ENCODE measurements at regions not wholly inside any gene's neighbourhood (a gene's known extent, or its start where the extent isn't known, plus 50 kb on each side); places are given as distances from the start of the nearest gene placed in this dataset.

DNA sequence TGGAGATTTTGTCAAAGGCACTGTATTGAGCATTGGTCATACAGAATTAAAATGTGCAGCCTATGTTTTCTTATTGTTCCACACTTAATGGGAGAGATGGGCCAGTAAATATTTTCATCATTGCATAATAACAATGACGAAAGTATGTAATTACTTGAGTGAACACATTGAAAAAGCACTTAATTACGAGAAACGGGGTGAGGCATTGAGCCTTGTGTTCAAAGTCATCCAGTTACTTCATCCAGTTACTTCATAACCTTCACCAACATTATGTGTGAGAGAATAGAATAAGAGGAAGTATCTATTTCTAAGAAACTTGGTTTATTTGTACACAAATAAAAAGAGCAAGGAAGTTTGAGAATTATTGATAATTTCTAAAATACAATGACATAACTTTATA, 1427.0 kb downstream of the ADGRL3 start:
- Histone ChIP-seq H2BK20ac (ENCODE audit: low read depth, low read length, poor library complexity, severe bottlenecking) (no peak overlapping the region), H3K4me2 (ENCODE audit: insufficient read depth, insufficient read length, low read length) (no peak overlapping the region), H3K4me1 (ENCODE audit: insufficient read depth, low read length) (no peaks in the 10 kb centered on the region), H3K27me3 (ENCODE audit: insufficient read depth, low read length) (no peaks in the 10 kb centered on the region), H3K4ac (ENCODE audit: low read depth, low read length) (no peak overlapping the region), H4K8ac (replicated peaks; ENCODE audit: insufficient read length, low read depth, low read length) (no peak overlapping the region), H3K9me3 (ENCODE audit: control insufficient read depth, low read depth, low read length) (peaks cover 4% of the 10 kb centered on the region), H2BK12ac (ENCODE audit: insufficient read length, low read depth, low read length) (no peak overlapping the region), H3K18ac (ENCODE audit: insufficient read length, low read depth, low read length) (no peak overlapping the region), H2BK5ac (ENCODE audit: insufficient read length, low read length) (no peak overlapping the region), H4K20me1 (ENCODE audit: control insufficient read depth, insufficient read depth, insufficient read length) (no peaks in the 10 kb centered on the region), H3K9ac (ENCODE audit: extremely low read depth, insufficient read length, low read length) (no peak overlapping the region), H2BK120ac (ENCODE audit: low read depth, low read length, poor library complexity, severe bottlenecking) (no peak overlapping the region), H4K5ac (ENCODE audit: insufficient read length, low read depth, low read length) (no peak overlapping the region), H2AK5ac (ENCODE audit: insufficient read length, low read length) (no peak overlapping the region), H2AFZ (ENCODE audit: low read length) (no peak overlapping the region), H3K23ac (ENCODE audit: insufficient read length, low read depth, low read length) (no peak overlapping the region), H3T11ph (ENCODE audit: low read length) (no peak overlapping the region), H3K23me2 (ENCODE audit: insufficient read length, low read depth, low read length, poor library complexity, severe bottlenecking) (no peaks in the 10 kb centered on the region), H3K79me1 (ENCODE audit: insufficient read depth, low read depth, low read length, poor library complexity, severe bottlenecking) (no peaks in the 10 kb centered on the region), H3K27ac (ENCODE audit: insufficient read length, low read depth, low read length) (no peak overlapping the region), H3K56ac (ENCODE audit: insufficient read length, low read depth, low read length) (no peak overlapping the region), H4K91ac (ENCODE audit: insufficient read length, low read depth, low read length) (no peak overlapping the region), H3K14ac (ENCODE audit: insufficient read depth, low read length) (no peak overlapping the region), H3K79me2 (ENCODE audit: insufficient read depth, low read length) (no peaks in the 10 kb centered on the region), H2BK15ac (ENCODE audit: low read depth, low read length) (no peak overlapping the region)
- H3K27me3 Mint-ChIP-seq (ENCODE audit: low read depth): no peaks in the 10 kb centered on the region
- no peaks in the 10 kb centered on the region for H3K4me1 Mint-ChIP-seq
- H3K36me3 Mint-ChIP-seq (ENCODE audit: insufficient read depth in 1 of 3, low read depth in 3 of 3): peaks cover 0 to 4% (median 3%) of the 10 kb centered on the region in 3 experiments; a peak in 3 of 7 replicates
- no peak overlapping the region for H3K4me3 Mint-ChIP-seq
- no peak overlapping the region for H3K27ac Mint-ChIP-seq
- no peak for DNase-seq
- WGBS (ENCODE audit: extremely low coverage, insufficient read length, low lambda C conversion rate): no CpG with 5 or more reads among the region's 3 CpGs
- TF ChIP-seq, protein P1, sequence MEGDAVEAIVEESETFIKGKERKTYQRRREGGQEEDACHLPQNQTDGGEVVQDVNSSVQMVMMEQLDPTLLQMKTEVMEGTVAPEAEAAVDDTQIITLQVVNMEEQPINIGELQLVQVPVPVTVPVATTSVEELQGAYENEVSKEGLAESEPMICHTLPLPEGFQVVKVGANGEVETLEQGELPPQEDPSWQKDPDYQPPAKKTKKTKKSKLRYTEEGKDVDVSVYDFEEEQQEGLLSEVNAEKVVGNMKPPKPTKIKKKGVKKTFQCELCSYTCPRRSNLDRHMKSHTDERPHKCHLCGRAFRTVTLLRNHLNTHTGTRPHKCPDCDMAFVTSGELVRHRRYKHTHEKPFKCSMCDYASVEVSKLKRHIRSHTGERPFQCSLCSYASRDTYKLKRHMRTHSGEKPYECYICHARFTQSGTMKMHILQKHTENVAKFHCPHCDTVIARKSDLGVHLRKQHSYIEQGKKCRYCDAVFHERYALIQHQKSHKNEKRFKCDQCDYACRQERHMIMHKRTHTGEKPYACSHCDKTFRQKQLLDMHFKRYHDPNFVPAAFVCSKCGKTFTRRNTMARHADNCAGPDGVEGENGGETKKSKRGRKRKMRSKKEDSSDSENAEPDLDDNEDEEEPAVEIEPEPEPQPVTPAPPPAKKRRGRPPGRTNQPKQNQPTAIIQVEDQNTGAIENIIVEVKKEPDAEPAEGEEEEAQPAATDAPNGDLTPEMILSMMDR (conservative IDR thresholded peaks at IDR 0.05): no peak
- peaks cover 3 to 6% of the 10 kb centered on the region in 2 experiments for H3K9me3 Mint-ChIP-seq

Data from H9 (cell line).